Activated CD4-positive, alpha-beta T cell treated with anti-CD3 and anti-CD28 coated beads for 36 hours (primary cell): ENCODE measurements at regions not wholly inside any gene's neighbourhood (a gene's known extent, or its start where the extent isn't known, plus 50 kb on each side); places are given as distances from the start of the nearest gene placed in this dataset.
"Not testable (repeated sequence)": the region's sequence is repeated elsewhere in the genome, so short reads cannot be mapped to it uniquely, and the experiment has no call there.

Experiments
- ATAC-seq: fragments of 200-7000 bp; cut with Tn5 transposase; one replicate; pipeline ENCODE4 v1.10.0; 2021; ENCODE audit warnings: mild to moderate bottlenecking, moderate library complexity
- CTCF ChIA-PET: fragments of 350-600 bp; sonication (Branson Sonifier 250); formaldehyde crosslinking; loops from one replicate; lab custom pipeline; 2021; ENCODE audit warnings: antibody characterized with exemption; lab: Charles Lee
- POLR2A ChIA-PET: fragments of 350-600 bp; sonication (Branson Sonifier 250); formaldehyde crosslinking; loops from one replicate; lab custom pipeline; 2021; ENCODE audit warnings: antibody characterized with exemption, inconsistent platforms; lab: Charles Lee
- DNase-seq: peaks from one replicate; pipeline ENCODE4 v3.0.0-alpha.2; 2020
- H3K27ac Mint-ChIP-seq: one replicate; pipeline ENCODE4 v1.8.0; 2021; ENCODE audit warnings: mixed read lengths
- H3K27me3 Mint-ChIP-seq: one replicate; pipeline ENCODE4 v1.8.0; 2021; ENCODE audit warnings: mixed read lengths
- H3K36me3 Mint-ChIP-seq: one replicate; pipeline ENCODE4 v1.8.0; 2021; ENCODE audit warnings: low read depth, mixed read lengths
- H3K4me1 Mint-ChIP-seq: one replicate; pipeline ENCODE4 v1.8.0; 2021; ENCODE audit warnings: mixed read lengths
- H3K4me3 Mint-ChIP-seq: one replicate; pipeline ENCODE4 v1.8.0; 2021; ENCODE audit warnings: mild to moderate bottlenecking, moderate library complexity, mixed read lengths
- H3K9me3 Mint-ChIP-seq: one replicate; pipeline ENCODE4 v1.8.0; 2021; ENCODE audit warnings: low read depth, mixed read lengths
- intact Hi-C, 2 experiments: fragments of 100-400 bp; cut with DNase I in 1 of 2; cut with micrococcal nuclease in 1 of 2; formaldehyde crosslinking; loops; one replicate each; pipeline versions ENCODE4 v1.14.2 to v1.15.1; 2022 to 2024; cut with DNase I, micrococcal nuclease

GRCh38 chr14:89566644-89567415 is 149.8 kb upstream of the FOXN3 start:
- CTCF ChIA-PET: interaction anchor here (0.9 to 1.2 kb wide), 2 partner anchors 9 to 21 kb away, joined by 3 read pairs; no protein-coding TSS in a partner anchor
- Mint-ChIP-seq H3K27me3 (no peaks in the 10 kb centered on the region), H3K9me3 (no peaks in the 10 kb centered on the region), H3K4me1 (peaks cover 47% of the 10 kb centered on the region), H3K27ac (no peak overlapping the region), H3K4me3 (no peak overlapping the region), H3K36me3 (peaks cover 23% of the 10 kb centered on the region)
- POLR2A ChIA-PET: no interaction called here
- DNase-seq: no peak
- ATAC-seq: no peak
- intact Hi-C loops: no loop called here

- Mint-ChIP-seq H3K9me3 (no peaks in the 10 kb centered on the region), H3K4me1 (peaks cover 51% of the 10 kb centered on the region), H3K4me3 (no peak overlapping the region), H3K27me3 (no peaks in the 10 kb centered on the region), H3K36me3 (peaks cover 28% of the 10 kb centered on the region), H3K27ac (no peak overlapping the region)
- intact Hi-C loops: no loop called here
- DNase-seq (no peak), ATAC-seq (no peak)
- ChIA-PET CTCF (interaction anchor here (0.9 to 1.3 kb wide), 3 partner anchors 10 to 23 kb away, joined by 3 read pairs; no protein-coding TSS in a partner anchor), POLR2A (no interaction called here)
Observed at GRCh38 chr14:89566180-89566579, 149.1 kb upstream of the FOXN3 start.

- H3K9me3 Mint-ChIP-seq: no peaks in the 10 kb centered on the region
- no peak for DNase-seq
- no peak overlapping the region for H3K27ac Mint-ChIP-seq
- ChIA-PET POLR2A (no interaction called here), CTCF (interaction anchor here (1.2 to 1.3 kb wide), 2 partner anchors 10 to 23 kb away, joined by 3 read pairs; no protein-coding TSS in a partner anchor)
- peaks cover 51% of the 10 kb centered on the region for H3K4me1 Mint-ChIP-seq
- H3K36me3 Mint-ChIP-seq: peaks cover 32% of the 10 kb centered on the region
- no peak overlapping the region for H3K4me3 Mint-ChIP-seq
- intact Hi-C loops: no loop called here
- ATAC-seq: no peak
- no peaks in the 10 kb centered on the region for H3K27me3 Mint-ChIP-seq
Observed at GRCh38 chr14:89565607-89566006, 148.6 kb upstream of the FOXN3 start.

GRCh38 chr14:89564989-89565388 is 148.0 kb upstream of the FOXN3 start:
- Mint-ChIP-seq H3K27me3 (no peaks in the 10 kb centered on the region), H3K9me3 (no peaks in the 10 kb centered on the region), H3K27ac (no peak overlapping the region), H3K36me3 (peaks cover 36% of the 10 kb centered on the region), H3K4me1 (peaks cover 53% of the 10 kb centered on the region), H3K4me3 (no peak overlapping the region)
- no peak for ATAC-seq
- DNase-seq: no peak
- ChIA-PET CTCF (interaction anchor here (0.6 to 1.3 kb wide), 2 partner anchors 22 to 41 kb away, joined by 3 to 4 read pairs; no protein-coding TSS in a partner anchor), POLR2A (no interaction called here)
- intact Hi-C loops: no loop called here

- CTCF ChIA-PET: interaction anchor here (0.6 kb wide), 1 partner anchor 40 kb away, joined by 4 read pairs; no protein-coding TSS in a partner anchor
- H3K27ac Mint-ChIP-seq: no peak overlapping the region
- POLR2A ChIA-PET: no interaction called here
- H3K4me1 Mint-ChIP-seq: peaks cover 52% of the 10 kb centered on the region
- intact Hi-C loops: no loop called here
- no peak overlapping the region for H3K4me3 Mint-ChIP-seq
- H3K9me3 Mint-ChIP-seq: no peaks in the 10 kb centered on the region
- DNase-seq (no peak), ATAC-seq (peak; percentile 49)
- H3K36me3 Mint-ChIP-seq: peaks cover 36% of the 10 kb centered on the region
- H3K27me3 Mint-ChIP-seq: no peaks in the 10 kb centered on the region
Observed at GRCh38 chr14:89564286-89564957, 147.4 kb upstream of the FOXN3 start.

GRCh38 chr14:89563471-89563870 is 146.4 kb upstream of the FOXN3 start:
- POLR2A ChIA-PET: no interaction called here
- Mint-ChIP-seq H3K4me1 (peaks cover 49% of the 10 kb centered on the region), H3K9me3 (no peaks in the 10 kb centered on the region), H3K36me3 (peaks cover 37% of the 10 kb centered on the region), H3K4me3 (no peak overlapping the region), H3K27ac (no peak overlapping the region), H3K27me3 (no peaks in the 10 kb centered on the region)
- ATAC-seq (no peak), DNase-seq (no peak)
- CTCF ChIA-PET: interaction anchor here (0.8 kb wide), 1 partner anchor 218 kb away, joined by 3 read pairs; no protein-coding TSS in a partner anchor
- intact Hi-C loops: no loop called here

GRCh38 chr14:89551955-89552354 is 134.9 kb upstream of the FOXN3 start:
- CTCF ChIA-PET: interaction anchor here (0.6 kb wide), 1 partner anchor 764 kb away, joined by 4 read pairs; no protein-coding TSS in a partner anchor
- POLR2A ChIA-PET: no interaction called here
- H3K4me1 Mint-ChIP-seq: peaks cover 48% of the 10 kb centered on the region
- intact Hi-C loops: no loop called here
- peaks cover 17% of the 10 kb centered on the region for H3K36me3 Mint-ChIP-seq
- no peak for DNase-seq
- no peak overlapping the region for H3K4me3 Mint-ChIP-seq
- H3K9me3 Mint-ChIP-seq: no peaks in the 10 kb centered on the region
- H3K27ac Mint-ChIP-seq: no peak overlapping the region
- H3K27me3 Mint-ChIP-seq: no peaks in the 10 kb centered on the region
- no peak for ATAC-seq

GRCh38 chr14:89551432-89551831 is 134.4 kb upstream of the FOXN3 start:
- Mint-ChIP-seq H3K4me1 (peaks cover 48% of the 10 kb centered on the region), H3K36me3 (peaks cover 13% of the 10 kb centered on the region), H3K4me3 (no peak overlapping the region), H3K27ac (no peak overlapping the region), H3K27me3 (no peaks in the 10 kb centered on the region), H3K9me3 (no peaks in the 10 kb centered on the region)
- POLR2A ChIA-PET: interaction anchor here (0.7 kb wide), 1 partner anchor 8 kb away, joined by 3 read pairs; no protein-coding TSS in a partner anchor
- DNase-seq: no peak
- CTCF ChIA-PET: interaction anchor here (0.6 to 0.7 kb wide), 2 partner anchors 383 to 765 kb away, joined by 3 to 4 read pairs; no protein-coding TSS in a partner anchor
- ATAC-seq: no peak
- intact Hi-C loops: no loop called here

- Mint-ChIP-seq H3K4me3 (no peak overlapping the region), H3K9me3 (no peaks in the 10 kb centered on the region), H3K36me3 (peaks cover 14% of the 10 kb centered on the region), H3K4me1 (peaks cover 49% of the 10 kb centered on the region), H3K27ac (no peak overlapping the region), H3K27me3 (no peaks in the 10 kb centered on the region)
- intact Hi-C loops: no loop called here
- CTCF ChIA-PET: interaction anchor here (0.7 kb wide), 1 partner anchor 384 kb away, joined by 3 read pairs; no protein-coding TSS in a partner anchor
- DNase-seq (no peak), ATAC-seq (no peak)
- POLR2A ChIA-PET: interaction anchor here (0.7 kb wide), 1 partner anchor 9 kb away, joined by 3 read pairs; no protein-coding TSS in a partner anchor
Observed at GRCh38 chr14:89550821-89551220, 133.8 kb upstream of the FOXN3 start.

- DNase-seq (no peak), ATAC-seq (no peak)
- Mint-ChIP-seq H3K27me3 (no peaks in the 10 kb centered on the region), H3K27ac (no peak overlapping the region), H3K9me3 (no peaks in the 10 kb centered on the region), H3K36me3 (peaks cover 13% of the 10 kb centered on the region), H3K4me1 (peaks cover 48% of the 10 kb centered on the region), H3K4me3 (no peak overlapping the region)
- ChIA-PET POLR2A (interaction anchor here (0.6 kb wide), 1 partner anchor 21 kb away, joined by 5 read pairs; no protein-coding TSS in a partner anchor), CTCF (interaction anchor here (0.6 kb wide), 1 partner anchor 250 kb away, joined by 6 read pairs; no protein-coding TSS in a partner anchor)
- intact Hi-C loops: no loop called here
Observed at GRCh38 chr14:89549381-89550125, 132.5 kb upstream of the FOXN3 start.

- peaks cover 51% of the 10 kb centered on the region for H3K4me1 Mint-ChIP-seq
- intact Hi-C loops, H3K27ac Mint-ChIP-seq, POLR2A ChIA-PET, H3K9me3 Mint-ChIP-seq, H3K27me3 Mint-ChIP-seq, CTCF ChIA-PET, DNase-seq, ATAC-seq, H3K4me3 Mint-ChIP-seq: not testable (repeated sequence)
- H3K36me3 Mint-ChIP-seq: peaks cover 11% of the 10 kb centered on the region
Observed at GRCh38 chr14:89547047-89547446, 130.0 kb upstream of the FOXN3 start.
